H1 (cell line): ENCODE measurements at regions not wholly inside any gene's neighbourhood (a gene's known extent, or its start where the extent isn't known, plus 50 kb on each side); places are given as distances from the start of the nearest gene placed in this dataset.

ENCODE experiments used
- CTCF ChIA-PET: fragments of 300-600 bp; sonication (Branson Sonifier 250); formaldehyde crosslinking; loops from one replicate; lab custom pipeline; 2021; ENCODE audit not compliant: partially characterized antibody; lab: Charles Lee
- POLR2A ChIA-PET: fragments of 300-600 bp; sonication (Branson Sonifier 250); formaldehyde crosslinking; loops from one replicate; lab custom pipeline; 2021; ENCODE audit warnings: inconsistent platforms; ENCODE audit not compliant: partially characterized antibody; lab: Charles Lee
- DNase-seq, 2 experiments: peaks; one replicate each; pipeline versions ENCODE4 v3.0.0 to v3.0.0-alpha.2; 2010 to 2022; ENCODE audit warnings: low spot score in 2 of 2, low read depth in 1 of 2, mixed read lengths in 1 of 2
- FAIRE-seq: peaks from 2 replicates; lab custom pipeline; 2011; peaks lifted over from hg19 to GRCh38; lab: Jason Lieb, UNC
- H2AFZ ChIP-seq: 2 replicates; pipeline ENCODE4 v1.8.1; 2012; ENCODE audit warnings: low read length, inconsistent platforms
- H2AK5ac ChIP-seq: 2 replicates; pipeline ENCODE4 v1.6.1; 2013; ENCODE audit warnings: low read depth, low read length
- H2BK120ac ChIP-seq: replicated peaks from 2 replicates; pipeline ENCODE3; 2013; ENCODE audit warnings: low read depth, low read length, inconsistent platforms
- H2BK12ac ChIP-seq: 2 replicates; pipeline ENCODE4 v1.6.1; 2013; ENCODE audit warnings: low read depth, low read length
- H2BK15ac ChIP-seq: 2 replicates; pipeline ENCODE4 v1.6.1; 2013; ENCODE audit warnings: low read length
- H2BK20ac ChIP-seq: 2 replicates; pipeline ENCODE4 v1.6.1; 2013; ENCODE audit warnings: low read length
- H2BK5ac ChIP-seq: 2 replicates; pipeline ENCODE4 v1.6.1; 2013; ENCODE audit warnings: low read depth, low read length
- H3K14ac ChIP-seq: 2 replicates; pipeline ENCODE4 v1.6.1; 2013; ENCODE audit warnings: inconsistent platforms; ENCODE audit not compliant: insufficient read length
- H3K18ac ChIP-seq: 2 replicates; pipeline ENCODE4 v1.6.1; 2013; ENCODE audit warnings: low read length; ENCODE audit errors: extremely low read depth
- H3K23ac ChIP-seq: 2 replicates; pipeline ENCODE4 v1.6.1; 2013; ENCODE audit warnings: inconsistent platforms; ENCODE audit not compliant: insufficient read length
- H3K23me2 ChIP-seq: 2 replicates; pipeline ENCODE4 v1.6.1; 2013; ENCODE audit warnings: low read depth, low read length
- H3K27ac ChIP-seq: 2 replicates; pipeline ENCODE4 v1.6.1; 2011; ENCODE audit warnings: low read depth, low read length, inconsistent platforms
- H3K27me3 ChIP-seq, 4 experiments: replicated peaks in 1 of 4; 1 replicate in 1 of 4; 2 replicates in 3 of 4; pipeline versions ENCODE4 v1.6.1 to v1.8.1; 2011 to 2013; ENCODE audit warnings: low read length in 3 of 4, mild to moderate bottlenecking in 3 of 4, inconsistent platforms in 2 of 4, mixed read lengths in 2 of 4, moderate library complexity in 1 of 4; ENCODE audit not compliant: control insufficient read depth in 3 of 4, insufficient read depth in 3 of 4; ENCODE audit errors: extremely low read depth in 1 of 4
- H3K36me3 ChIP-seq, 4 experiments: 2 replicates each; pipeline versions ENCODE4 v1.6.1 to v1.8.1; 2011 to 2013; ENCODE audit warnings: mild to moderate bottlenecking in 4 of 4, low read length in 3 of 4, moderate library complexity in 2 of 4, control low read depth in 1 of 4, inconsistent platforms in 1 of 4; ENCODE audit not compliant: insufficient read depth in 4 of 4, control insufficient read depth in 2 of 4
- H3K4ac ChIP-seq: replicated peaks from 2 replicates; pipeline ENCODE3; 2013; ENCODE audit warnings: low read length, low read depth, mixed read lengths, inconsistent platforms; ENCODE audit not compliant: insufficient read length
- H3K4me1 ChIP-seq, 4 experiments: replicated peaks in 1 of 4; 1 replicate in 1 of 4; 2 replicates in 3 of 4; pipeline versions ENCODE4 v1.6.1 to v1.8.1; 2011 to 2013; ENCODE audit warnings: low read length in 3 of 4, inconsistent platforms in 2 of 4, mixed read lengths in 1 of 4; ENCODE audit not compliant: insufficient read depth in 4 of 4, control insufficient read depth in 3 of 4
- H3K4me2 ChIP-seq, 2 experiments: 2 replicates each; pipeline versions ENCODE4 v1.6.1 to v1.8.1; 2011 to 2013; ENCODE audit warnings: low read depth in 2 of 2, low read length in 2 of 2, control low read depth in 1 of 2, inconsistent platforms in 1 of 2, mild to moderate bottlenecking in 1 of 2; ENCODE audit not compliant: insufficient read depth in 1 of 2
- H3K4me3 ChIP-seq, 4 experiments: fragments of 200-600, 300-600 bp in 1 of 4; sonication (generic), shearing (Covaris generic), sonication (Bioruptor Twin) in 1 of 4; 2 replicates each; pipeline versions ENCODE4 v1.5.1 to v1.8.1; 2011 to 2016; ENCODE audit warnings: low read length in 4 of 4, low read depth in 3 of 4, control low read depth in 2 of 4, inconsistent platforms in 2 of 4, mild to moderate bottlenecking in 2 of 4, mixed read lengths in 1 of 4, moderate library complexity in 1 of 4; ENCODE audit not compliant: insufficient read depth in 2 of 4; ENCODE audit errors: extremely low read depth in 1 of 4
- H3K56ac ChIP-seq: replicated peaks from 2 replicates; pipeline ENCODE3; 2013; ENCODE audit warnings: low read depth, mild to moderate bottlenecking, mixed read lengths, low read length, inconsistent platforms; ENCODE audit not compliant: insufficient read length
- H3K79me1 ChIP-seq: 2 replicates; pipeline ENCODE4 v1.6.1; 2013; ENCODE audit warnings: low read depth, low read length, control low read depth
- H3K79me2 ChIP-seq, 2 experiments: 2 replicates each; pipeline versions ENCODE4 v1.6.1 to v1.8.1; 2012 to 2013; ENCODE audit warnings: low read length in 2 of 2, mild to moderate bottlenecking in 2 of 2, inconsistent platforms in 1 of 2; ENCODE audit not compliant: insufficient read depth in 2 of 2, control insufficient read depth in 1 of 2
- H3K9ac ChIP-seq, 4 experiments: replicated peaks in 1 of 4; 1 replicate in 1 of 4; 2 replicates in 3 of 4; pipeline versions ENCODE4 v1.6.1 to v1.8.1; 2011 to 2013; ENCODE audit warnings: low read depth in 3 of 4, low read length in 3 of 4, control low read depth in 2 of 4, mild to moderate bottlenecking in 2 of 4, moderate library complexity in 2 of 4, inconsistent platforms in 1 of 4; ENCODE audit errors: extremely low read depth in 1 of 4
- H3K9me3 ChIP-seq, 2 experiments: 2 replicates each; pipeline versions ENCODE4 v1.6.1 to v1.8.1; 2012 to 2013; ENCODE audit warnings: mild to moderate bottlenecking in 2 of 2, moderate library complexity in 2 of 2, control low read depth in 1 of 2, inconsistent platforms in 1 of 2, low read depth in 1 of 2, low read length in 1 of 2, mixed read lengths in 1 of 2; ENCODE audit not compliant: insufficient read depth in 2 of 2
- H4K20me1 ChIP-seq, 2 experiments: replicated peaks in 1 of 2; 2 replicates each; pipeline versions ENCODE3 to v1.8.1; 2011 to 2013; ENCODE audit warnings: inconsistent platforms in 2 of 2, low read length in 2 of 2, mild to moderate bottlenecking in 1 of 2; ENCODE audit not compliant: insufficient read depth in 2 of 2, control insufficient read depth in 1 of 2
- H4K5ac ChIP-seq: 2 replicates; pipeline ENCODE4 v1.6.1; 2013; ENCODE audit warnings: low read length, low read depth, mixed read lengths, inconsistent platforms; ENCODE audit not compliant: insufficient read length
- H4K8ac ChIP-seq: 2 replicates; pipeline ENCODE4 v1.8.0; 2013; ENCODE audit warnings: mild to moderate bottlenecking, moderate library complexity, low read length, inconsistent platforms; ENCODE audit not compliant: insufficient read depth; ENCODE audit errors: extremely low read depth
- H4K91ac ChIP-seq: replicated peaks from 2 replicates; pipeline ENCODE3; 2013; ENCODE audit warnings: low read length, mixed read lengths, inconsistent platforms; ENCODE audit not compliant: insufficient read length
- CHD7 ChIP-seq: fragments of 300-600 bp; sonication (generic); IDR thresholded peaks from 2 replicates; pipeline ENCODE4 v1.7.1; 2012; ENCODE audit warnings: low read length, moderate library complexity, mild to moderate bottlenecking, inconsistent platforms; ENCODE audit not compliant: insufficient replicate concordance
- WGBS, 2 experiments: shearing (Covaris generic) in 1 of 2; methylation state at CpG; one replicate each; pipeline versions ENCODE4 v1.1.6 to v1.1.7; 2013 to 2015; ENCODE audit warnings: low lambda C conversion rate in 2 of 2, mixed read lengths in 2 of 2, inconsistent platforms in 1 of 2, low coverage in 1 of 2, missing lambda C conversion rate in 1 of 2; ENCODE audit not compliant: insufficient replicate concordance in 2 of 2, insufficient coverage in 1 of 2, insufficient read length in 1 of 2; ENCODE audit errors: extremely low coverage in 1 of 2, missing lambda C conversion rate in 1 of 2; 5-methylcytosine and 5-hydroxymethylcytosine counted together

GRCh38 chrY:8618302-8618701 lies 719.0 kb upstream of the TSPY4 start:
- Histone ChIP-seq H3K36me3 (no peaks in the 10 kb centered on the region), H3K23ac (no peak overlapping the region), H4K8ac (no peak overlapping the region), H2BK12ac (no peak overlapping the region), H4K91ac (no peak overlapping the region), H4K20me1 (no peaks in the 10 kb centered on the region), H2BK20ac (no peak overlapping the region), H3K79me2 (no peaks in the 10 kb centered on the region), H3K27me3 (no peaks in the 10 kb centered on the region), H2BK5ac (no peak overlapping the region), H2AK5ac (no peak overlapping the region), H3K9me3 (peaks cover 22 to 87% of the 10 kb centered on the region in 2 experiments; a peak in 3 of 4 replicates), H3K4ac (no peak overlapping the region), H3K27ac (no peak overlapping the region), H3K56ac (no peak overlapping the region), H2BK120ac (no peak overlapping the region), H3K4me3 (no peak overlapping the region), H3K4me1 (no peaks in the 10 kb centered on the region), H2AFZ (no peak overlapping the region), H3K4me2 (no peak overlapping the region), H3K79me1 (no peaks in the 10 kb centered on the region), H3K18ac (no peak overlapping the region), H4K5ac (no peak overlapping the region), H3K9ac (no peak overlapping the region), H3K23me2 (no peaks in the 10 kb centered on the region), H3K14ac (no peak overlapping the region), H2BK15ac (no peak overlapping the region)
- CTCF ChIA-PET, result no interaction called here
- FAIRE-seq, result no peak
- no peak for DNase-seq
- POLR2A ChIA-PET, result no interaction called here
- WGBS, 2 experiments, result 91% methylated on average over 2 of the region's 4 CpGs; no CpG with 5 or more reads in 1 of the 2 experiments
- no peak for TF ChIP-seq CHD7
